CD14-positive monocyte (primary cell): ENCODE measurements at regions not wholly inside any gene's neighbourhood (a gene's known extent, or its start where the extent isn't known, plus 50 kb on each side); places are given as distances from the start of the nearest gene placed in this dataset.

Source experiments
- DNase-seq, 3 donors: peaks; one replicate each; pipeline ENCODE4 v3.0.0-alpha.2; 2011 to 2022
- H2AFZ ChIP-seq: 2 replicates; pipeline ENCODE4 v1.6.0; 2012; ENCODE audit warnings: mild to moderate bottlenecking, low read depth, low read length, inconsistent platforms; ENCODE audit not compliant: insufficient read depth, poor library complexity, severe bottlenecking
- H3K27ac ChIP-seq, 2 donors: 1 replicate in 1 of 2; 2 replicates in 1 of 2; pipeline ENCODE4 v1.5.1; 2012 to 2013; ENCODE audit warnings: low read length in 2 of 2, control low read depth in 1 of 2, inconsistent platforms in 1 of 2, low read depth in 1 of 2, mild to moderate bottlenecking in 1 of 2
- H3K27me3 ChIP-seq, 2 donors: one replicate each; pipeline versions ENCODE4 v1.6.0 to v1.6.1; 2011 to 2013; ENCODE audit warnings: low read length in 2 of 2; ENCODE audit not compliant: control insufficient read depth in 2 of 2, insufficient read depth in 2 of 2
- H3K36me3 ChIP-seq, 2 donors: replicated peaks in 1 of 2; 1 replicate in 1 of 2; 2 replicates in 1 of 2; pipeline versions ENCODE4 v1.5.1 to v1.6.1; 2012 to 2013; ENCODE audit warnings: low read length in 2 of 2, control low read depth in 1 of 2, inconsistent platforms in 1 of 2, mild to moderate bottlenecking in 1 of 2; ENCODE audit not compliant: insufficient read depth in 2 of 2, control insufficient read depth in 1 of 2
- H3K4me1 ChIP-seq, 2 donors: 1 replicate in 1 of 2; 2 replicates in 1 of 2; pipeline versions ENCODE4 v1.5.1 to v1.6.1; 2012 to 2013; ENCODE audit warnings: low read length in 2 of 2, control low read depth in 1 of 2, inconsistent platforms in 1 of 2, mild to moderate bottlenecking in 1 of 2, moderate library complexity in 1 of 2; ENCODE audit not compliant: insufficient read depth in 2 of 2, control insufficient read depth in 1 of 2
- H3K4me2 ChIP-seq: replicated peaks from 2 replicates; pipeline ENCODE3; 2012; ENCODE audit warnings: low read length, moderate library complexity, mild to moderate bottlenecking; ENCODE audit not compliant: poor library complexity, severe bottlenecking; ENCODE audit errors: extremely low read depth
- H3K4me3 ChIP-seq, 3 experiments: fragments of 200-600 bp in 1 of 3; sonication (generic) in 1 of 3; replicated peaks in 1 of 3; 1 replicate in 2 of 3; 2 replicates in 1 of 3; pipeline ENCODE4 v1.5.1; 2011 to 2013; ENCODE audit warnings: low read length in 3 of 3, mild to moderate bottlenecking in 3 of 3, control low read depth in 2 of 3, low read depth in 2 of 3, inconsistent platforms in 1 of 3, moderate library complexity in 1 of 3
- H3K79me2 ChIP-seq: 2 replicates; pipeline ENCODE4 v1.6.0; 2012; ENCODE audit warnings: mild to moderate bottlenecking, control low read depth, inconsistent platforms, low read length, moderate library complexity; ENCODE audit not compliant: insufficient read depth
- H3K9ac ChIP-seq: 2 replicates; pipeline ENCODE4 v1.6.0; 2017; ENCODE audit warnings: low read length, mild to moderate bottlenecking; ENCODE audit not compliant: insufficient read depth, poor library complexity, severe bottlenecking
- H3K9me3 ChIP-seq, 2 donors: replicated peaks in 1 of 2; 1 replicate in 1 of 2; 2 replicates in 1 of 2; pipeline versions ENCODE4 v1.5.1 to v1.6.1; 2012 to 2013; ENCODE audit warnings: low read length in 2 of 2, control low read depth in 1 of 2; ENCODE audit not compliant: control insufficient read depth in 1 of 2, insufficient read depth in 1 of 2
- H4K20me1 ChIP-seq: 2 replicates; pipeline ENCODE4 v1.6.0; 2012; ENCODE audit warnings: mild to moderate bottlenecking, low read length, control low read depth, moderate library complexity; ENCODE audit not compliant: insufficient read depth
- H3K27ac Mint-ChIP-seq, 7 donors: one replicate each; pipeline ENCODE4 v1.8.0; 2020; ENCODE audit warnings: mild to moderate bottlenecking in 7 of 7, mixed read lengths in 7 of 7, moderate library complexity in 6 of 7, inconsistent platforms in 2 of 7
- H3K27me3 Mint-ChIP-seq, 3 donors: one replicate each; pipeline ENCODE4 v1.8.0; 2021 to 2022; ENCODE audit warnings: low read depth in 3 of 3, mild to moderate bottlenecking in 3 of 3, mixed read lengths in 3 of 3, moderate library complexity in 3 of 3, inconsistent platforms in 1 of 3
- H3K36me3 Mint-ChIP-seq, 2 donors: one replicate each; pipeline ENCODE4 v1.8.0; 2020; ENCODE audit warnings: mixed read lengths in 2 of 2, inconsistent platforms in 1 of 2, mild to moderate bottlenecking in 1 of 2
- H3K4me1 Mint-ChIP-seq: one replicate; pipeline ENCODE4 v1.8.0; 2020; ENCODE audit warnings: mild to moderate bottlenecking, mixed read lengths
- H3K4me3 Mint-ChIP-seq, 2 donors: one replicate each; pipeline ENCODE4 v1.8.0; 2020; ENCODE audit warnings: mild to moderate bottlenecking in 2 of 2, mixed read lengths in 2 of 2, moderate library complexity in 1 of 2
- H3K9me3 Mint-ChIP-seq, 7 donors: one replicate each; pipeline ENCODE4 v1.8.0; 2020 to 2022; ENCODE audit warnings: mixed read lengths in 7 of 7, mild to moderate bottlenecking in 6 of 7, moderate library complexity in 6 of 7, inconsistent platforms in 2 of 7
- WGBS: methylation state at CpG from one replicate; pipeline ENCODE4 v1.1.5; 2013; ENCODE audit warnings: missing lambda C conversion rate; ENCODE audit not compliant: insufficient coverage; 5-methylcytosine and 5-hydroxymethylcytosine counted together
- intact Hi-C, 2 donors: fragments of 100-400 bp; cut with micrococcal nuclease; formaldehyde crosslinking; loops; one replicate each; pipeline versions ENCODE4 v1.15.0 to v1.15.1; 2023
- TF ChIP-seq, protein P1 (sequence below): fragments of 200-600 bp; IDR thresholded peaks from one replicate; pipeline ENCODE4 v1.8.0; 2022; ENCODE audit warnings: antibody characterized with exemption, mild to moderate bottlenecking

DNA sequence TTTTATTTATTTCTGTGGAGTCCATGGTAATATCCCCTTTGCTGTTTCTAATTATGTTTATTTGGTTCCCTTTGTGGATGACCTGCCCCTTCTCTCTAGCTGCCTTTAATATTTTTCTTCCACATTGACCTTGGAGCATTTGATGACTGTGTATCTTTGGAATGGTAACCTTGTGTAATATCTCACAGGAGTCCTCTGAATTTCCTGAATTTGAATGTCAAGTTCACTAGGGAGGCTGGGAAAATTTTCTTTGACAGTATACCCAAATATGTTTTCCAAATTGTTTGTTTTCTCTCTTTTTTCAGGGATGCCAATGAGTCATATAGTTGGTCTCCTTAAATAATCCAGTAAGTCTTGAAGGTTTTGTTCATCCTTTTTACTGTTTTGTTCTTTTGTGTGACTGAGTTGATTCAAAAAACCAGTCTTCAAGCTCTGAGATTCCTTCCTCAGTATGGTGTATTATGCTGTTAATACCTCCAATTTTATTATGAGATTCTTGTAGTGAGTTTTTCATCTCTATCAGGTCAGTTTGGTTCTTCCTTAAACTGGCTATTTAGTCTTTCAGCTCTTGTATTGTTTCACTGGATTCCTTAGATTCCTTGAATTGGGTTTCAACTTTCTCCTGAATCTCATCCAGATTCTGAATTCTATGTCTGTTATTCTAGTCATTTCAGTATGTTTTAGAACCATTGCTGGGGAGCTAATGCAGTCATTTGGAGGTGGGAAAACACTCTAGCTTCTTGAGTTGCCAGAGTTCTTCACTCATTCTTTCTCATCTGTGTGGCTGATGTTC, 349.0 kb upstream of the TARS1 start:
- no peaks in the 10 kb centered on the region for H3K36me3 ChIP-seq
- intact Hi-C loops, result no loop called here
- no peak overlapping the region for H3K4me3 ChIP-seq
- H3K27ac Mint-ChIP-seq, result no peak overlapping the region
- no peak for DNase-seq
- no peaks in the 10 kb centered on the region for H4K20me1 ChIP-seq
- H3K9me3 Mint-ChIP-seq, result peaks cover 0 to 10% (median 6%) of the 10 kb centered on the region in 7 donors
- H3K4me1 ChIP-seq, result no peaks in the 10 kb centered on the region
- H3K27me3 ChIP-seq, result no peaks in the 10 kb centered on the region
- H3K9me3 ChIP-seq, result peaks cover 0 to 7% of the 10 kb centered on the region in 2 donors
- no peak overlapping the region for H3K4me3 Mint-ChIP-seq
- no peak overlapping the region for H3K9ac ChIP-seq
- no peaks in the 10 kb centered on the region for H3K79me2 ChIP-seq
- no peaks in the 10 kb centered on the region for H3K36me3 Mint-ChIP-seq
- H3K27ac ChIP-seq, result no peak overlapping the region
- peaks cover 0 to 1% (median 0%) of the 10 kb centered on the region in 3 donors for H3K27me3 Mint-ChIP-seq
- TF ChIP-seq, protein P1, sequence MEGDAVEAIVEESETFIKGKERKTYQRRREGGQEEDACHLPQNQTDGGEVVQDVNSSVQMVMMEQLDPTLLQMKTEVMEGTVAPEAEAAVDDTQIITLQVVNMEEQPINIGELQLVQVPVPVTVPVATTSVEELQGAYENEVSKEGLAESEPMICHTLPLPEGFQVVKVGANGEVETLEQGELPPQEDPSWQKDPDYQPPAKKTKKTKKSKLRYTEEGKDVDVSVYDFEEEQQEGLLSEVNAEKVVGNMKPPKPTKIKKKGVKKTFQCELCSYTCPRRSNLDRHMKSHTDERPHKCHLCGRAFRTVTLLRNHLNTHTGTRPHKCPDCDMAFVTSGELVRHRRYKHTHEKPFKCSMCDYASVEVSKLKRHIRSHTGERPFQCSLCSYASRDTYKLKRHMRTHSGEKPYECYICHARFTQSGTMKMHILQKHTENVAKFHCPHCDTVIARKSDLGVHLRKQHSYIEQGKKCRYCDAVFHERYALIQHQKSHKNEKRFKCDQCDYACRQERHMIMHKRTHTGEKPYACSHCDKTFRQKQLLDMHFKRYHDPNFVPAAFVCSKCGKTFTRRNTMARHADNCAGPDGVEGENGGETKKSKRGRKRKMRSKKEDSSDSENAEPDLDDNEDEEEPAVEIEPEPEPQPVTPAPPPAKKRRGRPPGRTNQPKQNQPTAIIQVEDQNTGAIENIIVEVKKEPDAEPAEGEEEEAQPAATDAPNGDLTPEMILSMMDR, result no peak
- no peaks in the 10 kb centered on the region for H3K4me1 Mint-ChIP-seq
- no peak overlapping the region for H2AFZ ChIP-seq
- no peak overlapping the region for H3K4me2 ChIP-seq

DNA sequence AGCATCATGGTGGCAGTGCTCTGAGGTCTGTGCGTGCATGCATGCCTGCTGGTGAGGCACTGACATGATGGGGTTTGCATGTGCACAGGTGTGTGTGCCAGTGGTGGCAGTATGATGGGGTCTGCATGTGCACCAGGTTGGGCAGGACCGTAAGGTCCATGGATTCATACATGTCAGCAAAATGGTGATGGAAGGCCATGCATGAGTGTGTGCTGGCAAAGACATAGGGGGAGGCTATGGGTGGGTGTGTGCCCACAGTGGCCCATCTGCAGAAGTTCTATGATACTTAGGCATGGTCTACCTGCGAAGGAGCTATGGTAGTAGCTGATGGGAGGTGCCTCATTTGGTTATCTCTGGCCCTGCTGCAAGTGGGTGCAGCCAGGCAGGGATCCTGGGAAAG, 348.0 kb upstream of the TARS1 start:
- no peaks in the 10 kb centered on the region for H3K4me1 Mint-ChIP-seq
- H3K36me3 Mint-ChIP-seq, result no peaks in the 10 kb centered on the region
- TF ChIP-seq, protein P1, result no peak
- H3K9me3 Mint-ChIP-seq, result peaks cover 0 to 10% (median 6%) of the 10 kb centered on the region in 7 donors
- no peaks in the 10 kb centered on the region for H3K27me3 ChIP-seq
- no peak overlapping the region for H3K9ac ChIP-seq
- H3K4me3 Mint-ChIP-seq, result no peak overlapping the region
- no peak overlapping the region for H3K27ac Mint-ChIP-seq
- no peak overlapping the region for H3K27ac ChIP-seq
- no peaks in the 10 kb centered on the region for H3K4me1 ChIP-seq
- intact Hi-C loops, result no loop called here
- H3K9me3 ChIP-seq, result peaks cover 0 to 7% of the 10 kb centered on the region in 2 donors
- no peak overlapping the region for H3K4me2 ChIP-seq
- DNase-seq, result no peak
- WGBS, result 79% methylated on average over 3 of the region's 3 CpGs
- H3K4me3 ChIP-seq, result no peak overlapping the region
- no peaks in the 10 kb centered on the region for H3K36me3 ChIP-seq
- H4K20me1 ChIP-seq, result no peaks in the 10 kb centered on the region
- H3K79me2 ChIP-seq, result no peaks in the 10 kb centered on the region
- no peak overlapping the region for H2AFZ ChIP-seq
- H3K27me3 Mint-ChIP-seq, result peaks cover 0 to 1% (median 0%) of the 10 kb centered on the region in 3 donors
